VCaP (cell line): ENCODE measurements at regions not wholly inside any gene's neighbourhood (a gene's known extent, or its start where the extent isn't known, plus 50 kb on each side); places are given as distances from the start of the nearest gene placed in this dataset.

ENCODE experiments used
- H3K27ac ChIP-seq: fragments of 450-650 bp; 2 replicates; pipeline ENCODE4 v1.5.1; 2017
- CTCF ChIP-seq: fragments of 450-650 bp; conservative IDR thresholded peaks from 2 replicates; pipeline ENCODE4 v1.5.1; 2017; ENCODE audit warnings: mild to moderate bottlenecking, moderate library complexity

GRCh38 chr1:57791497-57791896 lies 367.6 kb upstream of the DAB1 start:
- H3K27ac ChIP-seq: no peak overlapping the region
- TF ChIP-seq CTCF: no peak

- TF ChIP-seq CTCF: no peak
- no peak overlapping the region for H3K27ac ChIP-seq
Observed at GRCh38 chr1:57789936-57790335, 366.1 kb upstream of the DAB1 start.

DNA sequence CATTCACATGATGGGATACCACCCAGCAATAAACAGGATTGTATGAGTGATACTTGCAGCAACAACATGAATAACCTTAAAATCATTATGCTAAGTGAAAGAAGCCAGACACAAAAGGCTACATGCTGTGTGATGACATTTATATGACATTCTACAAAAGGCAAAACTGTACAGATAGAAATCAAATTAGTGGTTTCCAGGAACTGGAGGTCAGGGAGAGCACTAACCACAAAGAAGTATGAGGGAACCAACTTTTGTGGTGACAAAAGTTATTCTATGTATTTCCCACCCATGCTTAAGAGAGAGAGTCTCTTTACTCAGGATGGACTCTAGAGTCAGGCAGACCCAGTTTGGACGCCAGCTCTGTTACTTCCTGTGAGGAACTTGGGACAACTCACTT lies 364.5 kb upstream of the DAB1 start:
- TF ChIP-seq CTCF: no peak
- H3K27ac ChIP-seq: no peak overlapping the region

- no peak overlapping the region for H3K27ac ChIP-seq
- TF ChIP-seq CTCF: no peak
Observed at GRCh38 chr1:57784356-57784755, 360.5 kb upstream of the DAB1 start.

GRCh38 chr1:57782357-57782756 lies 358.5 kb upstream of the DAB1 start:
- no peak for TF ChIP-seq CTCF
- H3K27ac ChIP-seq: no peak overlapping the region

DNA sequence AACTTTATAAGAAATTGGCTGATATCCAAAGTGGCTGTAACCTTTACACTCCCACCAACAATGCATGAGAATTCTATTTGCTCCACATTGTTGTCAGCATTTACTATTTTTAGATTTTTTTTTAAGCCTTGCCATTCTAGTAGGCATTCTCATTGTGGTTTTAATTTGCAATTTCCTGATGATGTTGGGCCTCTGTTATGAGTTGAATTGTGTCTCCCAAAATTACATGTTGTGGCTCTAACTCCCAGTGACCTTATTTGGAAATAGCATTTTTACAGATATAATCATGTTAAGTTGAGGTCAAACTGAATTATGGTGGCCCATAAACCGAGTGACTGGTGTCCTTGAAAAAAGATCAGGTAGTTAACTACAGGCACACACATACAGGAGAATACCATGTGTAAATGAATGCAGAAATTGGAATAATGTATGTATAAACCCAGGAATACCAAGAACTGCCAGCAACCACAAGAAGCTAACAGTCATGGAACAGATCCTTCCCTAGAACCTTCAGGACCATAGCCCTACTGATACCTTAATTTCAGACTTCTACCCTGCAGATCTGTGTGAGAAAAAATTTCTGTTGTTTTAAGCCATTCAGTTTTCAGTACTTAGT lies 348.8 kb upstream of the DAB1 start:
- H3K27ac ChIP-seq: no peak overlapping the region
- TF ChIP-seq CTCF: no peak

- no peak overlapping the region for H3K27ac ChIP-seq
- peak; percentile 29; the same call in 1 of the 2 replicates for TF ChIP-seq CTCF
Observed at GRCh38 chr1:57770772-57771171, 346.9 kb upstream of the DAB1 start.

GRCh38 chr1:57770236-57770635 lies 346.4 kb upstream of the DAB1 start:
- H3K27ac ChIP-seq: no peak overlapping the region
- no peak for TF ChIP-seq CTCF
